Urothelium cell line (cell line): ENCODE measurements at regions not wholly inside any gene's neighbourhood (a gene's known extent, or its start where the extent isn't known, plus 50 kb on each side); places are given as distances from the start of the nearest gene placed in this dataset.
"Not testable (repeated sequence)": the region's sequence is repeated elsewhere in the genome, so short reads cannot be mapped to it uniquely, and the experiment has no call there.

Experiments
- DNase-seq: peaks from one replicate; pipeline ENCODE4 v3.0.0; 2011; ENCODE audit warnings: low spot score, mixed read lengths
- FAIRE-seq: peaks from 2 replicates; lab custom pipeline; 2011; peaks lifted over from hg19 to GRCh38; lab: Jason Lieb, UNC

DNA sequence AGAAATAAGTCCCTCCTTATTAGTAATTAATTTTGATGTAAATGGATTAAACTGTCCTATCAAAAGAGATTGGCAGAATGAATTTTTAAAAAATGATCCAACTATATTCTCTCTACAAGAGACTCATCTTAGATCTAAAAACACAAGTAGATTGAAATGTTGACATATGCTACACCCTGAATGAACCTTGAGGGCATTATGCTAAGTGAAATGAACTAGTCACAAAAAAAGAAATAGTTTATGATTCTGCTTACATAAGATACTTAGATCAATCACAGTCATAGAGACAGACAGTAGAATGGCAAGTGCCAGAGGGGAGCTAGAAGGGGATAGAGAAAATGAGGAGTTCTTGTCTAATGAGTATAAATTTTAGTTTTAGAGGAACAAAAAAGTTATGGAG is 849.8 kb downstream of the CDH11 start:
- FAIRE-seq, result no peak
- no peak for DNase-seq

DNA sequence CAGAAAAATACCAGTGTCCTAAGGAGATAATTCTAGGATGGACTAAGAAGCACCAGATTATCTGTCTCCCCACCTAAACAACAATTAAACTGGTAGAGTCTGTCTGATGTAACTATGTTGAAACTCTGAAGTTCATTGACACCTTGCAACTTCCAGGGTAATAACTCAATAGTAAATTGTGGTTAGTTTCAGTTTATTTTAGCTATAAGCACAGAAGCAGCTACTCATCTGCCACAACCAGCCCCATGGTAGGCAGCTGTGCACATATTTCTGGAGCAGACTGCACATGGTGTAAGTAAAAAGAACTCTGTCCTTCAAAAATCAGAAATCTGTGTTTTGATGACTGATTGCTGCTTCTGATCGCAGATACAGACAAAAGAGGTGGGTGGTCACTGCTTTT is 852.1 kb downstream of the CDH11 start:
- FAIRE-seq, result no peak
- DNase-seq, result no peak

DNA sequence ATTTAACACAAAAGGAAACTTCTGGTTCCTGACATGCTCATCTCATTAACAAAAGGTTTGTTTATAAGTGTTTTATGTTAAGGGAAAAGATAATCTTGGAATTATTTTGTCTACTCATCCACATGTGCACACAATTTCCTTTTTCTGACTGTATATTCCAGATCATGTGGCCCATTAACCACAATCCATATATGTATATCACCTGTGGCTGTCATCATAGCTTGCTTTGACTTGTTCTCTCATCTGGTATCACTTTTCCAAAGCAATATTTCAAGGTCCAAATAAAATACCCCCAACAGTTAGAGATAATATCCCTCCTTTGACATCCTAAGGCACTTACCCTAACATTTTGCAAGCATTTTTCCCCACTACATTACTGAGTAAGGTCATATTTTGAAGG is 856.1 kb downstream of the CDH11 start:
- DNase-seq (no peak), FAIRE-seq (no peak)

DNA sequence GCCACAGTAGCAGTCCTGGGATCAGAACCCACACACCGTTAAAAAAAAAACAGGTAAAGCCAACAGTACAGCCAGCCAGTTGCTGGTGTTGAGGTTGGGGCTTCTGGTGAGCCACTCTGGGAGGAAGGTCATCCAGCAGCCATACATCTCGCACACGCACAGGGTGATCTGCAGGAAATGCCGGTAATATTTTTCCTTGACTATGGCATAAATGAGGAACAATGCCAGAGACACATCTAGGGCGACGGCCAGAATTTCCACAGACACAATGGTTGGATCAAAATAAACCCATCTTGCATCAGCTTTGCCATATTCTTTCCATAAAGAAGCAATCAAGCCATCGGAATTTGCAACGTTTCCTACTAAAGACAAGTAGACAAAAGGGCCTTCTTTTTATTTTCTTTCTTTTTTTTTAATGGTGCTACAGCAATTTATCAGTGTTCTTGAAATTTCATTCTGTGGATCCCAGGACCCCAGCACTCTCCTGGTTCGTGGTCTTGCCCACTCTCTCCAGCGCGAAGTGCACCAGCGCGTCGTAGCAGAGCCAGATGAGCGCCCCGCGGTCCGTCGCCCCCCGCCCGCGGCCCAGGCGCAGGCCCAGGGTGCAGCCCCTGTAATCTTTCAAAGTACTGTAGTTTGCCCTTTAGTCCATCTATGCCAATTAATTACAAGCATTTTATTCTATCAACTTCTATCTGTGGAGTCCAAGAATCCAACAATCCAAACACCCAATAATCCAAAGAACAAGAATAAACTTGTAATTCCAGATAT is 861.0 kb downstream of the CDH11 start:
- not testable (repeated sequence) for DNase-seq, FAIRE-seq

DNA sequence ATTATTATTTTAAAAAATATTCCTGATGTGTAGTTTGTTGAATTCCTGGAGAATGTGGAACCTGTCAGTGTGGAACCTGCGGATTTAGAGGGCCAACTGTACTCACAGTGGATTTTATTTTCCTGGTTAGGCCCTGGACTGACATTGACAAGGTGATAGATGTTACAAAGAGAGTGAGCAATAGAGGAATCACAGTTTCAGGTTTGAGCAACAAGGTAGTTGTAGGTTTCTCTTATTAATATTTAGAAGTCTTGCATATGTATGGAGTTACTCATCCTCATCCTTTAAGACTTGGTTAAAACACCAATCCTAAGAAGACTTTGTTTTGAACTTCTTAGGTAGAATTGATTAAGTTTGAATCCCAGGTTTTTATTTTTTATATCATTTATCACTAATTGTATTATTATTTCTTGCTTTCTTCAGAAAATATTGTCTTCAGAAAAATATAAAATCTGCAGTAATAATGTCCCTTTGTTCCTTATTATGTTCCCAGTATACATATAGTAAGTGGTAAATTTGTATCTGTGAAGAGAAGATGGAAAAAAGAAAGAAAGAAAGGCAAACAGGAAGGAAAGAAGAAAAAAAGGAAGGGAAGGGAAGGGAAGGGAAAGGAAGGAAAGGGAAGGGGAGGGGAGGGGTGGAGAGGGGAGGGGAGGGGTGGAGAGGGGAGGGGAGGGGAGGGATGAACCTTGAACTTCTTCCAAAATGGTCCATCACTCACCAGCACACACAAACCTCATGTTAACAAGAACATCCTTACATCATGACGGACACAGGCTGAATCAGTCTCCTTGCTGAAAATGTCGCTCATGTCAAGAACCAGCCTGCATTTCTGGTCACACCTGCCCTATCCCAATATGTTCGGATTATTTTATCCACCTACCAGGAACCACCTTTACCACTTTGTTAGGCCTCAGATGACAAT is 867.2 kb downstream of the CDH11 start:
- no peak for FAIRE-seq
- DNase-seq, result no peak

DNA sequence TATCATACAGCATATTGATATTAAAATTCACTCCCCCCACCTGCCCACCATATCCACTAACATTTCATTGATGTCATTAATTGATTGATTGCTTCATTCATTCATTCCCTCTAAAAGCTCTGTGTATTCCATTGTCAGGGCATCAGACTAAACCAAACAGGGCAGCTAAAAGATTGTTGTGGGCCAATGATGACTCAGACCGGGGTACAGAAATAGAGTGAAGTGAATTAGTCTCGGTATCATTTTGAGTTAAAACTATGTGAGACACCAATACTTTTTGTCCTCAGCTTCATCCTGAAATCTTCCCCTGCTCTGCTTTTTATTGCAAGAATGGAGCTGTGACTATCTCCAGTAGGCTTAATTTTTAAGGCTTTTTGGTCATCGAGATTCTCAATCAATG is 868.3 kb downstream of the CDH11 start:
- no peak for FAIRE-seq
- DNase-seq, result no peak

DNA sequence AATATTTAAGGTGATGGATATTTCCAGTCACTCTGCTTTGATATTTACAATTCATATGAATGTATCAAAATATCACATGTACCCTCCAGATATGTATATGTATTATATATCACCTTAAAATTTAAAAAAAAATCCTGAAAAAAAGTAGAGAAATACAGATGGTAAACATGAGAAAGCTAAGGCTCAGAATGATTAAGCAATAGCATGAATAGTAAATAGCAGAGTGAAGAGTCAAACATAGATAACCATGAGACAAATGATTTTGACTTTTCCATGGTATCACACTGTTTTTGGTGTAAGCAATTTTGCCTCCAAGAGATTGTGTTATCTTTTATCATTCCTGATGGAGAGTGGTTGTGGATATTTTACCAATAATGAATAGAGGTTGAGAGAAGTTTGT is 868.8 kb downstream of the CDH11 start:
- no peak for FAIRE-seq
- no peak for DNase-seq

DNA sequence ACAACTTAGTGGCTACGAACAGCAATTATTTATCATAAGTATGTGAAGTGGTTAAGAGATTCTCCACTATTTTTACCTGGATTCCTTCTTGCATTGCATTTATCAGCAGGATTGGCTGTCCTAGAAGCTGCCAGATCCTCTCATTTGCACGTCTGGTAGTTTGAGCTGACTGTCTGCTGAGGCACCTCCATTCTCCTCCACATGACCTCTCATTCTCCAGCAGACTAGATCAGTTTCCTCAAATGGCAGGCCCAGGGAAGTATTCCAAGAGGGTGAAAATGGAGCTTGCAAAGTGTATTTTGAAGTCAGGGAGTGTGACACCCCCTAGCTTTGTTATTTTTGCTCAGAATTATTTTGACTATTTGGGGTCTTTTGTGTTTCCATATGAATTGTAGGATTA is 870.1 kb downstream of the CDH11 start:
- FAIRE-seq (no peak), DNase-seq (no peak)

DNA sequence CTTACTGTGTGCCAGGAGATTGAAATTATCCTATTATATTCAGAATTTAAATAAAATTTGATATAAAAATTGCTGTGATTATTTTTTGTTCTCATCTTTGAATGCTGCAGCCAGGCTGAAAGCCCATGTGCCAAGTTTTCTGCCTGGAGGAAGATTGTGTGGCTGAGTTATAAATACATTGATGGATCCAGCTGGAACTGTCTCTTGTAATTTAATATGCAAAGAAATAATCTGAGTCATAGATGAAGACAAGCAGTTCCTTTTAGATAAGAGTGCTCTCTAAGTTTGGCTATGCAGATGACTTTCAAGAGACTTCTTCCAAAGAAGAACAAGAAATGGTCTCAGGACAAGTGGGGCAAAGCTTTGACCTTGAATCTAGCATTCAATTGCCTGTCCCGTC is 871.0 kb downstream of the CDH11 start:
- DNase-seq (no peak), FAIRE-seq (no peak)

DNA sequence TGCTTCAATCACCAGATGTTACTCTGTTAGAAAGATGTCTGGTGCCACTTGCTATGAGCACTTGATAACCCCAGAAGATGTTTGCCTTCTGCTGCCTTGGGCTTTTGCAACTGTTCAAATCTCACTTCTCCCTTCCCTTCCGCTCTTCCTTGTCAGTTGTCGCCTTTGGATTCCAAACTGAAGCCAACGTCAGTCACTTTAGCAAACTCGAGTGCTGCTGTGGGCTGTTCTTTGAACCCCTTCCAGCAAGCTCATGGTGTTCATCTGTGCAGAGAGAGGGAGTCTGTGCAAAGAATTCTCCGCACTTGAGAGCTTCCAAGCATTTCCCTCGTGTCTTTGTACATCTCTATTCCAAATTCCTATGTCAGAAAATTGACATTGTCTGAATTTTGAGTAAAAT is 879.4 kb downstream of the CDH11 start:
- DNase-seq (no peak), FAIRE-seq (no peak)

DNA sequence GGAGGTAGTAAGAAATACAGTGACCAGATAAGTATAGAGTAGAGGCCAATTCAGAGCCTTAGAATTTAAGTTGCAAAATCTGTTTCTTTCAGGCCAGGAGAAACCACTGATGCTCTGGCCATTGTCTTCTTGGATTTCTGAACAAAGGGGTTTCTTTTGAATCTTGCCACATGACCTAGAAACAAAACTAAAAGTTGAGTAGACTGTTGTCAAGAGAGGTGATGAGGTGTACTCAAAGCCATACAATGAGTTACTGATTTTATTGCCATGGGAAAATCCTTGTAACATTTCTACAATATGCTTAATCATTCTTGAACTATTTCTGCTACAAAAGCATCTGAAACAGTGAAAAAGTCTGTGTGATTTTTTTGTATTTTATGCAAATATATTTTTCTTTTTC is 881.3 kb downstream of the CDH11 start:
- DNase-seq (no peak), FAIRE-seq (no peak)

DNA sequence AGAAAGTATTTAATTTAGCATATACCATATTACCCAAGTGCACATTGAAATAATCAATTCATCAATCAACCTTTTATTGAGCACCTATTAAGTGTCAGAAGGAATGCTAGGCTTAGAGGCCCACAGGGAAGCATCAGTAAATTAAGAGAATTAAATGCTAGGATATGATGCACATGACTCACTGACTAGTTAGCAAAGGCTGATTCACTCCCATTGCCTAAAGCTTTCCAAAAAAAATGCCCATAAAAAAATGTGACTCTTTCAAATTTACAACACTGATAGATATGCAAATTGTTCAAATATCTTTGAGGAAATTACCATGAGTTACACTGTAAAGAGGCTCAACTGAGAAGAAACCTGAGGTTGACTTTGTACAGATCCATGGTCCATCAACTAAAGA is 883.3 kb downstream of the CDH11 start:
- DNase-seq (no peak), FAIRE-seq (no peak)

DNA sequence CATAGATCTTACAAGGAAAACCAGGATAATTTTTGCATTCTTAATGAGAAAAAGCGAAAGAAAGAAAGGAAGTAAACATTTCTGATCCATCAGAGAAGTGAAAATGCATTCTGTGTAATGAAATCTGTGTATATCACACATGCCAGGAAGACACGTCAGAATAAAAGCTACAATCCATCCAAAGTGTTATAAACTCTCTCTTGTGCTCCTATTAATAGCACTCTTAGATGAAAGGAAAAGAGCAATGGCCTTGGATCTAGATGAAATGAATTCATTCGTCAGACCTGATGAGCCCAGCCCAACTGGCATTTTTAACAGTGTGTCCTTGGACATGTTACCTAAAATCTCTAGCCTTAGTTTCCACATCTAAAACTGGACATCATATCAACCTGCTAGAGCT is 885.5 kb downstream of the CDH11 start:
- no peak for DNase-seq
- no peak for FAIRE-seq

DNA sequence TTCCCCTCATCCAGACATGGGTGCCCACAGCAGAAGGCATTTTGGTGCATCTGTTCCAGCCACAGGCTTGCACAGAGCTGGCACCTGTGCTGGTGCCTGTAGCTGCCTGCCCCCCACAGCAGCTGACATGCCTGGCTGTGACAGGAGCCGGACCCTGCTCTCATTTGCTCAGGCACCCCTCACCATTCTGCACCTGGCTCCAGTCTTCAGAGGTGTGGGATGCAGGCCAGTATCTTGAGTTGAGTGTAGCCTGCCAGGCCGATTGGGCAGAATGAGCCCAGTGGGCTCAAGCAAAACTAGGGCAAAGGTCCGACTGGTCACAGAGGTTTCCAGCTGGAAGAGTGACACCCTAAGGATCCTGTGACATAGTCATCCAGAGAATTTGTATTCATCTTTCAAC is 887.7 kb downstream of the CDH11 start:
- DNase-seq (no peak), FAIRE-seq (no peak)

DNA sequence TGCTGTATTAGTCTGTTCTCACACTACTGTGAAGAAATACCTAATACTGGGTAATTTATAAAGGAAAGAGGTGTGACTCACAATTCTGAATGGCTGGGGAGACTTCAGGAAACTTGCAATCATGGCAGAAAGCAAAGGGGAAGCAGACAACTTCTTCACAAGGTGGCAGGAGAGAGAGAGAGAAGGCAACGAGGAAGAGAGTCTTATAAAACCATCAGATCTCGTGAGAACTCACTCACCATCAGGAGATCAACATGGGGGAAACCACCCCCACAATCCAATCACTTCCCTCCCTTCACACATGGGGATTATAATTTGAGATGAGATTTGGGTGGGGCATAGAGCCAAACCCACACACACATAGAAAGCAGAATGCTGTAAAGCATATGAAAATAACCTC is 896.2 kb downstream of the CDH11 start:
- FAIRE-seq, result no peak
- DNase-seq, result no peak

DNA sequence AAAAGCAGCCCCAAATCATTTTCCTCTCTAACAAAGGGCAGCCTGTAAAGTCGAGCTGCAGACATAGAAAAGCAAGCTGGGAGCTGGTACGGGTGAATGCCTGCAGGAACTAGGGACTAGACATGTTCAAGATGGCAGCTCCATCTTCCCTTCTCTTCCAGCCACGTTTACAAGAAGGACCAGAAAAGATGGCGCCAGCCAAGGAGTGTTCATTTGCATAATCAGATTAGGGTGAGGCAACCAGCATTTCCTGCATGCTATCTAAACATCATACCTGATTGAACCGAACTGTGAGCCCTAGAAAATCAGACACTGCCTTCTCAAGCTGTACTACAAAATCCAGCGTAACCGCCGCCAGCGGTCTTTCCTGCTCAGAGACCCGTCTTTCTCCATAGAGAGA is 896.8 kb downstream of the CDH11 start:
- DNase-seq (no peak), FAIRE-seq (no peak)

DNA sequence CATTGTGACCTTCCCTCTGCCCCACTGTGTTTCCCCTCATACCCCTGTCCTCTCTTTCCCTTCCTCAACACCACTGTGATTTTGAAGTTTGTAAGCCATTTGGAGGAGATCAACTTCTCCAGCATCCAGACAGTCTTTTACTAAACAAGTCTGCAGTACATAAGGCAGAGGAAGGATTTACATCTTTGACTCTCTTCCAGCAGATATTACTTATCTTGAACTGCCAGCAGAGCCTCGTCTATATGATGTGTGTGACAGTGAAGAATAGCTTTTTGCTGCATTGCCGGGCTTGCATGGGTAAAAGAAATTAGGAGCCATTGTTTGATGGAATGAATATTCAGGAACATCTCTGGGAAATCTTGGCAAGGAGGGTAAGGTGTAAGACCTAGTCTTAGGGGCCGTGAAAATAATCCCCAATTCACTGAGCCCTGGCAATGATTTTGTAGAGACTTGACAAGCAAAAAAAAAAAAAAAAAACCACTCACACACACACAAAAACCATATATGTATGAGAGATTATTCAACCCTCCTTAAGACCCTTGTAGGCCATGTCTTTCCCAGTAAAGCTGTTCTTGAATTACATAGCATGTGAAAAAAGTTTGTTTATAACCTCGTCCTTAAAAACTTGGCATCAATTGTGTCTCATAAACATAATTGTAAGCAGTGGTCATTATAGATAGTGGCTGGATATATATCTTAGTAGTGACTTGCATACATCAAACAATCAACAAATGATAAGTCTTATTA is 903.9 kb downstream of the CDH11 start:
- FAIRE-seq, result no peak
- DNase-seq, result no peak

DNA sequence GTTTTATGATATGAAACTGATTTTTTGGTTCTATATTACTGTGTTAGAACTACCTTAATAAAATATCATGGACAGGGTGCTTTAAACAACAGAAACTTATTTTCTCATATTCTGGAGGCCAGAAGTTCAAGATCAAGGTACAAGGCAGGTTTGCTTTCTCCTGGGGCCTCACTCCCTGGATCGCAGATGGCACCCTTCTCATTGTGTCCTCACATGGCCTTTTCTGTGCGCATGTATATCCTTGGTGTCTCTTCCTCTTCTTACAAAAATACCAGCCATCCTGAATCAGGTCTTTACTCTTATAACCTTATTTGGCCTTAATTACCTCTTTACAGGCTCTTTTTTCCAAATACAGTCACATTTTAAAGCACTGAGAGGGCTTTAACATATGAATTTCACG is 906.1 kb downstream of the CDH11 start:
- no peak for DNase-seq
- no peak for FAIRE-seq

DNA sequence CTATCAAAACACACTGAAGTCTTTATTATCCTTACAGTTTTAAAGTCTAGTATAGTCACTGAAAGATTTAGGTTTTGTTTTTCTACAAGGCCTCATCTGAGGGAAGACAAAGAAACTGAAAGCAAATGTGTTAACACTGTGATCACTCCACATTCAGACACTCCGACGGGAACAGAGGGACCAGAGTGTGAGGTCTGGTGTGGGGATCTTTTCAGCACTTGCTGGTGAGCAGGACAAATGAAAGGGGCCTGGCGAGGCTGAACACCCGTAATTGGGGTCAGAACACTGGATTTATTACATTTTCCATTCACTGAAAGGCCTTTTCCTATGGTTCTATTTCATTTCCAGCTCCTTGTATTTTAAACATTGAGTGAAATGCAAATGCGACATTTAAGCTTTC is 910.5 kb downstream of the CDH11 start:
- FAIRE-seq (no peak), DNase-seq (no peak)

DNA sequence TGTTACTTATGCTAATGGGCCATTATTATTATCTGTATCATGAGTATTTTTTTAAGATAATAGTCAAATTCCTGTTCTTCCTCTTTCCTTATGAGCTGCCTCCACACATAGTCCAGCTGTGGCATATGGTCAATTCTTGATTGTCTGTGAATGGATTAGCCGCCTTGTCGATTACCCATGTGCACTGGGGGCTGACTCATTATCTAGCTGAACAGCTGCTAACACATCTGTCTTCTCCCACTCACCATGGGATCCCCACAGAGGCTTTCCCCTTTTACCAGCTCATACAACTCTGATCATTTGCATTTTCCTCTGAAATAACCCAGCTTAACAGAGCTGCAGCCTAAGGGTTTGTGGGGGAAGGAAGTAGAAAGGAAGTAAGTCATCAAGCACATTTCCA is 915.0 kb downstream of the CDH11 start:
- FAIRE-seq (no peak), DNase-seq (no peak)

DNA sequence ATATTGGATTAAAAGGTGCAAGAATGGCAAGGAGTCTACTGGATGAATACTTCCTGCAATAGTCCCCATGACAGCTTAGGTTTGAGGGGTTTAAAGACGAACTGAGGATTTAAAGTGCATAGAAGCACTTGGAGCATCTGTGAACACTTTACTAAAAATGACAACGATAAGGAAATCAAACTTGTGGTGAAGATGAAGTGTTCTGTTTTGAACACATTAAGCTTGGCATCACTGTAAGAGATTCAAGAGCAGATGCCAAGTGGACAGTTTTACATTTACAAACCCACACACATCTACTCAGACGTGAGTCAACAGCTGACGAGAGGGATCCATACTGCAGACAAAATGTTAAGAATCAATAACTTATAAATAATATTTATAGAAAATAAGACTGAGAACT is 918.7 kb downstream of the CDH11 start:
- no peak for FAIRE-seq
- DNase-seq, result no peak

DNA sequence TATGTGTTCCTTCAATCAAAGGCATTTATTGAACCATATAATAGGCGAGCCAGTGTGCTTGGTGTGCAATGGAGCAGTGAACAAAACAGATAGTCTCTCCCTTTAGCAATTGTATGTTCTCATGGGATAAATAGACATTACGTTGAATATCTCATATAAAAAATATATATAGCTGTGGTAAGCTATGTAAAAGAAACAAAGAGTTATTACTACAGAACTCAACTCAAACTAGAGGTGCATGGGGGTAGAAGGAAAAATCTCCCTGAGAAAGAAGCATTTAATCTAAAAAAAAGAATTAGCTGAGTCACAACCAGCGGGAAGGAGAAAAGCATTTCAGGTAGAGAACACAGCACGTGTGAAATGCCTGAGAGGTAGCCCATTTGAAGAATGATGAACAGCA is 919.3 kb downstream of the CDH11 start:
- DNase-seq, result no peak

More for the DNA sequence above, 919.3 kb downstream of the CDH11 start:
- no peak for FAIRE-seq
